Stimulated activated CD8-positive, alpha-beta memory T cell treated with anti-CD3 and anti-CD28 coated beads, Interleukin-4, amount 100 ng/mL, for 24 hours (primary cell): ENCODE measurements at regions not wholly inside any gene's neighbourhood (a gene's known extent, or its start where the extent isn't known, plus 50 kb on each side); places are given as distances from the start of the nearest gene placed in this dataset.

Experiments
- DNase-seq: peaks from one replicate; pipeline ENCODE4 v3.0.0-alpha.2; 2020; ENCODE audit warnings: low read depth

DNA sequence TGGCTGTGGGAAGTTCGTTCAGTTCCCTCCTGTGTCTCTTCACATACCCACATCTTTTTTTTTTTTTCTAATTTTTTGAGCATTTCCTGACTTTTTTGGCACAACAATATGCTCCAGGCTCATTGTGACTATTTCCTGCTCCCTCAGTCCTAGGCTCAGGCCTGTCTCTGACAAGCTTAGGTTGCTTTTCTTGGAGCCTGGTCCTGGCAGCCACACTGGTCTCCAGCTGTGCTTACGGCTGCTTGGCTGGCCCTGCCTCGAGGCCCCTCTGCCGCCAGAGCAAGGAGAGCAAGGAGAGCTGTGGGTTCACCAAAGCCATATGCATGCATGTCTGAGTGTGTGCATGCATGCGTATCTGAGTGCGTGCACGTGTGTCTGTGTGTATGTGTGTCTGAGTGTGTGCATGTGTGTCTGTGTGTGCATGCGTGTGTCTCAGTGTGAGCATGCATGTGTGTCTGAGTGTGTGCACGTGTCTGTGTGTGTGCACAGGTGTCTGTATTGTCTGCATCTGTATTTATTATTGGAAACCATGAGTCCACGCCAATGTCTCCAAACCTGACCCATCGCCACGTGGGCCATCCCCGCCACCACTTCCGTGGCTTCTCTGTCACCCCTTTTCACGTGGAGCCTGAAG lies 766.1 kb upstream of the SALL3 start:
- DNase-seq = no peak

DNA sequence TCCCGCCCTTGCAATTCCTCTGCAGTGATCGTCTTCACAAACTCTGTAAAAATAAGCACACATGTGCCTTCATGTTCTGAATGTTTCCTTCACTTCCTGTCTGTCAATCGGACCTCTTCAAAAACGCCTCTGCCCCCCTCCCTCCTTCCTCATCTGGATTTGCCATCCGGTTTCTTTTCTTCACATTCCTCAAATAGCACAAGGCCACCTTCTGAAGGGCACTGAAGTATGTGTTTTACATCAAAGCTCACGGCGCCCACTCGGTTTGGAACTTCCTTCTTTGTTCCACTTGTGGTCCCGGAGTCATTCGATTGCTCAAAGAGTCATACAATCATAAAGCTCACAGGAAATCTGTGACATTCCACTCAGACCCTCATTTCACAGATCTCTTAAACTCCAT lies 758.1 kb upstream of the SALL3 start:
- no peak for DNase-seq

DNA sequence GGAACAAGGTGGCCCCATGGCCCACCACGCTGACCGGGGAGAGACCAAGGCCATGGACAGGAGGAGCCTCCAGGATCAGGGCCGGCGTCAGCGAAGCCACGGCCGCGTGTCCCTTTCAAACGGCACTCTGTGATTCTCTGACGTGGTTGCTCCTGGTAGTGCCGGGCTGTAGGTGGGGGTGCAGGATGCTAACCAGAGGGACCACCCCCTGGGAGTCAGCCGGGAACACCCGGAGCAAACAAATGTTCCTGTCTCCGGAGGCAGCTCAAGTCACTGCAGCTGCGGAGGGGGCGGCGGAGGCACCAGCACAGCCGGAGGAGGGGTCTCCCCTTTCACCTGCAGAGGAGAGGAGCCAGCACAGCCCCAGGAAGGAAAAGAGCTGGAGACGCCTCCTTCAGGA lies 750.6 kb upstream of the SALL3 start:
- no peak for DNase-seq

DNA sequence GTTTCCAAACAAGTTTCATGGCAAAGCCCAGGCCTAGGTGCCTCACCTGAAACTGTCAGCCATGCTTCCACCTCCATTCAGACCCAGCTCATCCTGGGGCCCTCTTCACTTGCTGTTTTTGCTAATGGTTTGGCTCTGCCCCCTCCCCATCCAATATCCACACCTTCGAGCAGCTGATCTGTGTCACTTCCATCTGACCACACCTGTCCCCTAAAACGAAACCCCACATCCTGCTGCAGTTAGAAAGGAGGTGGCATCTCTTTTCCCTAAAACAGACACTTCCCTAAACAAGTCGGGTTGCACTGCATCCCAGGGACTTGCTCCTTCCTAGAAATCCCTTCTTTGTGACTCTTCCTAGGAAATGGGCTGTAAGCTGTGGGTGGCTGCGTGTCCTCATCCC lies 748.7 kb upstream of the SALL3 start:
- DNase-seq = no peak

DNA sequence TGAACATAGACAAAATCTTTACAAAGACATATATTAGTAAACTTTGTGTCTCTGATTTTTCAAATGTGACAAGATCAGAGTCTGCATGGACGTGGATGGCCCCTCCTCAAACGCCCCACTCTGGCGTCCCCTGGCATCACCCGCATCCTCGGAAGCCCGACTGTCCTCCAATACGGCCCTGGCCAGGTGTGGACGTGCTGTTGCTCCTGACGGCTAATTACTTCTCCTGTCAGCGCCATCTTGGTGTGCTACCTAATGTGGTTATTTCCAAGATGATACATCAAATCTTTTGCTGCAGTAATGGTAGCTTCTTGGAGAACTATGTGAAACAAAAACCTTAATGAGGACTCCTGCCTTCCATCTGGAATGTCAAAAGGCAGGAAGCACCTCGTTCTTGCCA lies 747.4 kb upstream of the SALL3 start:
- no peak for DNase-seq

DNA sequence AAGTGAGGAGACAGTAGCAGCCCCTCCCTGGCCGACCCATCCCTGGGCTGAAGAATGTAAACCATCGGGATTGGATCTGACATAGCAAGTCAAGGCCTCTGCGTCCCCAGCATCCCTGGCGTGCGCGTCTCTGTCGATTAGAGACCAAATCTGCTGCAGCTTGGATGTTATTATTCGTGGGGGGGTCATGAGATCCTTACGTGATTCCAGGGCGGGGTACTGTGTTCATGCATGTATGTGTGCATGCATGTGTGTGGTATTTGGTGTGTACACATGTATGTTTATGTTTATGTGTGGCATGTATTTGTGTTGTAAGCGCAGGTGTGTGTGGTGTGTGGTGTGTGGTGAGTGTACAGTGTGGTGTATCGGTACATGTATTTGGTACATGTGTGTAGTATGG lies 741.8 kb upstream of the SALL3 start:
- DNase-seq = no peak

DNA sequence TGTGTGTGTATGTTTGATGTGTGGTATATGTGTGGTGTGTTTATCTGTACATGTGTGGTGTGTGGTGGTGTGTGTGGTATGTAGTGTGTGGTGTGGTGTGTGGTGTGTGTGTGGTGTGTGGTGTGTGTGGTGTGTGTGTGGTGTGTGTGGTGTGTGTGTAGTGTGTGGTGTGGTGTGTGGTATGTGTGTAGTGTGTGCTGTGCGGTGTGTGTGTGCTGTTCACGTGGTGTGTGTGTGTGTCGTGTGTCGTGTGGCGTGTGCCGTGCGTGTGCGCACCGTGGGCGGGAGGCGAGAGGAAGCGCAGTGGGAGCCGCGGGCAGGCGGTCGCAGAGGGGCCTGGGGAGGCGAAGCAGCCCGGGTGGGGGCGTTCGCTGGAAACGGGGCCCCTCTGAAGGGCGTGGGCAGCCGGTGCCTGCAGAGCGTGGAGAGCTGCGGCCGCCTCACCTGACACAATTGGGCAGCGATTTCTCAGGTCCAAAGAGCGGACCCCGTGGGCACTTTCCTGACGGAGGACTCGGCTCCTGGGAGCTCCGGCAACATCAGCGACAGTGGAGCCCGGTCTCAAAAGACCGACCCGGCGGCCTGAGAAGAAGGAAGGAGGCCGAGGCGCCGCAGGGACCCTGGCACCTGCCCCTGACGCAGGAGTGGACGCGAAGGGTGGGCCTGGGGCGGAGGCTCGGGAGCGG lies 741.1 kb upstream of the SALL3 start:
- DNase-seq = no peak

DNA sequence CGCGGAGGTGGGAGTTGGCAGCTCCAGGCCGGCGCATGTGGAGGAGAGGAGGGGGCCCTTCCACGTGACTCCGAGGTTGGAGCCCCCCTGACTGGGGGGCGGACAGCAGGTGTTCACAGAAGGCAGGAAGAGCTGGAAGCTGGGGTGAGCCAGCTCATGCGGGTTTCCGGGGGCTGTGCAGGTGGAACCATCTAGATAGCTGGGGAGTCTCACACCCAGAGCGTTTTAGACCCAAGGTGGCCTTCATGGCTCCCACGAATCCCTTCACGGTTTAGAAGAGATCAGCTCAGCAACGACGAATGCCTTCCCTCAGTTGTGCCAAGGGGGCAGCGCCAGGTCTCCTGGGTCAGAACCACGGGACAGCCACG lies 740.5 kb upstream of the SALL3 start:
- DNase-seq = no peak

DNA sequence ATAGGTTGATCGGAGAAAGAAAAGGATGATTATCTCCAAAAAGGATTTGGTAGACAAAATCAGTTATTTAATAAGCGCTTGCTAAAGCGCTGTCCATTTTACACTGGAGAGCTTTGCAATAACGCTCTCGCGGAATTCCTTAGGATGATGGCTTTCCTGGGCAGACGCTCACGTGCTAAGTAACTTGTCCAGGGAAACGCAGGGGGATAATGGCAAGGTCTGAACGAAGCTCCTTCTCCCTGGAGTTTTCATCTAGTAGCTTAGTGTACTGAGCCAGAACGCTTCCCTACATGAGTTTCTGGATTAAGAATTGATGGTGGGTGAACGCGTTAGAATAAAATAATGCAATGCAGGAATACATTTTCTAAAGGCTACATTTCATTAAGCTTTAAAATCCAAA lies 739.5 kb upstream of the SALL3 start:
- DNase-seq = no peak

DNA sequence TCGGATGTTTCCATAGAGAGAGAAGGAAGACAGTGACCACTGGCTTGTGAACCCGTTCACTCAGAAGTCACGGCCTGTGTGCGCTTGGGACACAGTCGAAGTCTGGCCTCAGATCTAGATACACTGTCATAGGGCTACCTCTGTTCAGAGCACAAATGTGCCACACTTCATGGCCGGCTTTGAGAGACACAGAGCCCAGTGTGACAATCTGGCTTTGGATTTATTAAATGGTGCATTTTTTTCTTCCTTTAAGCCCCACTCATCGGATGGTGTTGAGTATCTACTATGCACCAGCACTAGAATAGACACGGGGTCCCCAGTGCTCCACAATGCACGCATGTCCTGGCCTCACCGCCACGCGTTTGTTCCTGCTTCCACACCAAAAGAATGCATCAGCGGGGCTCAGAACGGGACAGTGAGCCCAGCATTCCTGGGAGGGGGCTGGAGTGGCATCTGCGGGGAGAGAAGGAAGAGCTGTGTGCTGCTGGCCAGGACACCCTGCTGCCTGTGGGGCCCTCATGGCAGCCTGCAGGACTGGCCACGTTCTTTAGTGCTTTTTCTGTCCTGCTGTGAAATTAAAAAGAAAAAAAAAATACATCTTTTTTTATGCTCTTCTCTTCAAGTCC lies 738.9 kb upstream of the SALL3 start:
- no peak for DNase-seq

DNA sequence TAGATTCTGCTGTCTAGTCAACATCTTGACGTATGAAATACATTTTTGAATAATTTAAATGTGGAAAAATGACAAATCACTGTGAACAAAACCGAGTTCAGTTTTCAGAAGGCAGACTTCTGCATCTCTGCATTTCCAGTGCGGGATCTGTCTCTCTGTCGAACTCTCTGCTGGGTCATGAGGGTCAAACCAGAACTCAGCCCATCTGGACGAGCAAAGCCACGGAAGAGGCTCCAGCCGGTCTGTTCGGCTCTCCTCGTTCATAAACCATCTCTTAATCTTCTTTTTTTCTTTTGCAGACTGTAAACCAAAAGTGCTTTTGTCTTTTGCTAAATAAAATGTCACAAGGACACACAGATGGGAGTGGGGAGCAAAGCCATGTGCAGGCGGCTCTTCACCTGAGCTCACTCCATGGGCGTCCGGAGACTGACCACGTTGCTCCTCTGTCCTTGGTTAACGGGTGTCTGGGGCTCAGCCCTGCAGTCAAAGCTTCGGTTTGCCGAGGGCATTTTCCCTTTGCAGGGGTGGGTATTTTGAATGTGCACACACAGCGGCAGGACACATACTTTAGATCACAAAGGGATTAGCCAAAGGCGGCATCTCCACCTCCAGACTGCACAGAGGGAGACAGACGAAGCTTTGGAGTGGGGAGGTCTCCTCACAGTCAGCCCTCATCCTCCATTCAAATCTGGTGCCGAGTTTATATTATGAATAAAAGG lies 737.9 kb upstream of the SALL3 start:
- DNase-seq = no peak

DNA sequence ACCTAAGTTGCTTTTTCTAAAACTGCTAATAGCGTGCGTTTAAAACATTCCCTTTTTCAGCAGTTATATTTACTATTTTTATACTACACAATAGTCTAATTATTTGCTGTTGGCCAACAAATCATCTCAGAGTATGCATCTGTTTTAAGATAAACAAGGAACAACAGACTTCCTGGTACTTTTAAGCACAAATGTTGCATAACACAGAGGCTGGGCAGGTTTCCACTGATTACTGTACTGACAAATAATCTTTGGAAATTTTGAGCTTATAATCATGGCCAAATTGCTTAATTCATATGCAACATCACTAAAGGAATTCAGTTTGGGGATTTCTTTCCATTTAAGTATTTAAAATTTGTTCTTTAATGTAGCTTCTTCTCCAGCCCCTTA lies 737.4 kb upstream of the SALL3 start:
- DNase-seq = no peak

DNA sequence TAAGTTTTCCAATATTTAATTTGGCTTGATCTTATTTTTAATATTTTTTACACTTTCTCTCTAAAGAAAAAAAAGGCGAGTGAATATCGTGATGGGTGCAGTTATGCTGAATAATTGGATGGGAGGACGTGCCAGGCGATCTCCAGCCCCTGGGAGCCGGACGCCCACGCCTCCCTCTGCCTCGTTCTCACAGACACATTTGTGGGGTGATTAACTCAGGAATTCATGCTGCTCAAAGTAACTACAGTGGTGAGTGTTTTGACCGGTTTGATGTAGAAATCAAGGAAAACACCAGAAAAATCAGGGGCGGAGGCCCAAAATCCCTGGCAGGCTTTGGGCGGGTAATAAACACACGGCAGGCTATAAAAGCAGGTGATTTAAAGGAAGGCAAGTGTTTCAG lies 736.8 kb upstream of the SALL3 start:
- no peak for DNase-seq

DNA sequence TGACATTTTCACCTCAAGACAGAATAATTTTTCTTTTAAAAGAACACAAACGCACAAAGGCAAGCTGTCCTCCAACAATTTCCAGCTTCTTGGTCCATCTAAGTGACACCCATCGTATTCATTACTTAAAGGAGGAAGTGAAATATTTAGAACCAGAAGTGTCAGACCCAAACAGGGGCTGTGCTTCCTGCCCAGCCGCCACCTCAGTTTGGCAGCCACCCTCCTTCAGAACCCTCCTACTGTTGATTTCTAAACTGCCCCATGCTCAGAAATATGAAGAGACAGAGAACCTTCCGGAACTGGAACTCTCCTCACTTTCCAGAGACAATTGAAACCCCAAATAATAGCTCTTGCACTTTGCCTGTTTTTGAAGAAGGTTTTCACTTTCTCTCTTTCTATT lies 734.8 kb upstream of the SALL3 start:
- no peak for DNase-seq

DNA sequence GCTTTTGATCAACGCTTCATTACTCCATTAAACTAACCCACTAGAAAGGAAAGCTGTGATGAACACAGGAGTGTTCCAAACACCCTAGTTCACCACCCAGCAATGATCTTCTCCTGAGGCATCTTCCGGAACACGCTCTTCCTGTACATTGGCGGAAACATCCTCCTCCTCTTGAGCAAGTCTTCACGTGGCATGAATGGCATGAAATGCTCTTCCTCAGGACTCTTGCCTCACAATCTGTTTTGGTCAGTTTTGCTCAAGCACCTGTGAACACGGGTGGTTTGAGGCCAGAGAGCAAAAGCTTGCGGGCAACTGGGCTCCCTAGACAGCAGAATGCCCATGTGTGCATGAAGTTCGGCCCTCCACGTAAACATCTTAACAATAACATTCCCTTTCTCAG lies 734.2 kb upstream of the SALL3 start:
- DNase-seq = no peak

DNA sequence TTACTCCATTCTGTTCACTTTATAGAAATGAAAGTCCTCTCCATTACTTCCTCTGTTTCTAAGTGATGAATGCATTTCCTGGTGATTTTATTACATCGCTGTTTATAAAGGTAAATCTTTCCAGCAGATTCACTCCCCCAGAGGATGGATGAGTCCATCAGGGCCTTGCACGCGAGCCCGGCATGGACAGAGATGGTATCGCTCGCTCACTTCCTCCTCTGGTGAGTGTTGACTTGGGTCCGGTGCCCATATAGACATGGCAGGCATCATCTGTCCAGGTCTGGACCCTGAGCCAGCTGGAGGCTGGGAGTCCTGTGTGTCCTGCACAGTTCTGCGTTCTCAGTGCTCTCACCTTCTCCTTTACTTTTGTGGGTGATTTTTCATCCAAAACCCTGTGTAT lies 733.6 kb upstream of the SALL3 start:
- no peak for DNase-seq

DNA sequence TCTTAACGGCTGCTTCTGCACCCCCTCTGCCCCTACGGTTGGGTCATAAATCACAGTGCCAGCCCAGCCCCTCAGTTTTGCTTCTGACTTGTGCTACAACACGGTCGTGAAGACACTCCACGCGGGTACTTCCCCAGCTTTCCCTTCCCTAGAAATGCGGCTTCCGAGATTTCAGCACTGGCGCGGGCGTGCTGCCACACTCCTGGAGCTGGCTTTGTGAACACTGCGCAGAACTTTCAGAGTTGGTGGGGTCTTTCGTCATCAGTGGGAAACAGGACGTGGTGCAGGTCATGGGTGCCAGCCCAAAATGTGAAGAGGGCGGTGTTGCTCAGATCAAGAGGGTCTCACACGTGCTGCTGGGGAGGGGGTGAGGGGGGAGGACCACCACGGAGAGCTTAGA lies 733.0 kb upstream of the SALL3 start:
- DNase-seq = no peak

DNA sequence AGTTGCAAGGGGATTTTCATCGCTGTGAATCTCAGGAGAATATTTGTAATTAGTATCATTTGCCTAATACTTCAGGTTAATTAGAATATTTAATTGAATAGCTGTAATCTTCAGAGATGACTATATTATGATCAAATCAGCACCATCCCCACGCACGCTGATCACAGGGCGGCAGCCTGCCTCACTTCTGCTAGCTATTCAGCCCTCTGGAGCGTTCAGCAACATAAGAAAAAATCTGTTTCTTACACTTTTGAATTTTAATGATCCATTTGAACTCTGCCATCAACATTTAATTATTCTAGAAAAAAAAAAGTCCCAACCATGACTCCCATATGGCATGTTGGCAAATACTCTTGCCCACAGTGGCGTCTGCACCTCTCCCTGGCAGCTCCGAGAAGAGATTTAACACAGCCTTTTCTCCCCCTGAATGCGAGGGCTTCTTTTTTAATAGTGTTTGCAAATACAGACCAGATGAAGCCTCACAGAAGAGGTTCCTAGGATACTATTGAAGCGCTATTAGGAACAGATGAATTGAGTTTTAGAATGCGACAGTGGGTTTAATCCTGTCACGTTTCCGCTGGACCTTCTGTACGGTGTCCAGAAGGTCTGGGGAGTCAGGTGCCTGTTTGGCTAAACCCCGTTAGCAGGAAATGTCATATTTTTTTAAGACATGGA lies 731.9 kb upstream of the SALL3 start:
- no peak for DNase-seq

DNA sequence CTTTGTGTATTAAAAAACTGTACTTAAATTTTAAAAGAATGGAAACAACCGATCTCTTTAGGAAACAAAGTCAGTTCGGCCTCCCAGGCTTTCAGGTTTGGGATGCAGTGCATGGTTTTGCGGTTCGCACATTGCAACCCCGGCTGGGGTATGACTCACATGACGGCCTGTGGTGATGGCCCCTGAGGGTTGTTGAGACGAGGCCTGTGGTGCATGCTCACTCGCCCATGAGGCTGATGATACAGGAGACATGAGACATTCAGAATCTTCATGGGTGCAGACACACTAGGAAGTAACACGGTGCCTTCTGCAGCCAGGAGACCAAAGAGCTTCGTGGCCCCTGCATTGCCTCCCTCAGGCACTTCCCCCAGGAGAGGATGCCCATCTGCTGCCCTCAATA lies 724.6 kb upstream of the SALL3 start:
- no peak for DNase-seq

DNA sequence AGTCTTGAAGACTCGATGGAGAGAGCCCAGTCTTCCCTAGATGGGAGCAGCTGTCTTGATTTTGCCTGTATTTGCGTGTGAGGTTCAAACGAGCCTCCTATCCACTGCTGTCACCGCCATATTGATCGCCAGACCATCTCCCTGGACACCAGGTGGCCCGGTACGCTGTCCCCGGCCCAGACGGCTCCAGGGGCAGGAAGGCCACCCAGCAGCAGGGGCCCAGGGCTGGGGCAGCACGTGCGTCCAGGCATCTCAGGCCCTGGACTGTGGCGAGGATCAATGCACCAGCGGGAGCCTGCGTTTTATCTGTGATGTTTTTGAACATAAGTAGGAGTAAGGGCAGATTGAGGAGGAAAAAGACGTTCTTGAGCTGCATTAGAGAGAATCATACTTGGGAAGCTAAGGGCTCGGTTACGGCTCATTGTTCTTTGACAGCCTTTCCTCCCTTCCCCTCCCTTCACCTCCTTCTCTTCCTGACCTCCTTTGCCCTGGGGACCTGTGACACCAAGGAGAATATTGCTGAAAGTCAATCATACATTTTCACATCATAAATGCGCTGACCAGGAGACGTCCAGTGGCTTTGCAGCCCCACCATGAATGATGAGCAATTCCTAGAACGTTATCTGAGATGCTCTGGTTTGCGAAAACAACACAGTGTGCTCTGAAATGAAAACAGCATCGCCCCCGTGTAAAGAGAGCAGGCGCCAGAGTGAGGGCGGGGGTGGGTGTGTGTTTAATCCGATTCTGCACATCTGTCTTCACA lies 711.2 kb upstream of the SALL3 start:
- DNase-seq = no peak

DNA sequence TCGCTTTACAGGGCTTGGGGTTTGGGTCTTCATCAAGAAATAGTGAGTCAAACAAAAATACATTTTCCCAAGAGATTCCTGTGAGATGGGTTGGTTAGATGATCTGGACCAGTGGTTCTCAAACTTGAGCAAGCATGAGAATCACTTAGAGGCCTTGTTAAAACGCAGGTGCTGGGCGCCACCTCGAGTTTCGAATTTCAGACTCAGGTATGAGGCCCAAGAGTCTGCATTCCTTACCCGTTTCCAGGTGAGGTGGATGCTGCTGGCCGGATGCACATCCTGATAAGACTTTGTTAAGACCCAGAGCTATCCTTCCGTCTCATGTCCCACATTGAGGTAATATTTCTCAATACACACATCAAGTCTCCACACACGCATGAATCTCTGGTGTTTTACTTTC lies 707.8 kb upstream of the SALL3 start:
- no peak for DNase-seq

DNA sequence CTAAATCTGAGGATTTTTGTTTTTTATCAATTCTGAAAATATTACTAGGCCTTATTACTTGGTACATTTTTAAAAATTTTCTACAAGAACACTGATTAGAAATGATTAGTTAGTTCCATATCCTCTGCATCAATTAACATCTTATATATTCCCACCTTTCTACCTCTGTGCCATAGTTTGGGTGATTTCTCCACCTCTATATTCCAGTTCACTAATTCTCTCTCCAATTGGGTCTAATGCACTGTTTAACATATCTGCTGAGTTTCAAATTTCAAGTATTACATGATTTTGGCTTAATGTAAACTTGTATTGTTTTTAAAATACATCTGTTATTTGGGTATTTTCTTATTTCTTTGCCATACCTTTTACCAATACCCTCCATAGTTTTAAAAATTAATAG lies 705.7 kb upstream of the SALL3 start:
- no peak for DNase-seq
